ENCODE measurements at regions not wholly inside any gene's neighbourhood (a gene's known extent, or its start where the extent isn't known, plus 50 kb on each side); places are given as distances from the start of the nearest gene placed in this dataset.

GRCh38 chr13:79673310-79673992, 192.5 kb downstream of the NDFIP2 start:
- ChIA-PET POLR2A (no interaction called here), CTCF (interaction anchor here (0.6 kb wide), 1 partner anchor 300 kb away, joined by 4 read pairs; no protein-coding TSS in a partner anchor)
- Histone ChIP-seq H3K9me3 (ENCODE audit: control insufficient read depth, insufficient read depth, low read length) (no peaks in the 10 kb centered on the region), H3K4me3 (ENCODE audit: low read depth, low read length) (no peak overlapping the region), H3K27ac (ENCODE audit: low read depth, low read length) (no peak overlapping the region), H3K27me3 (ENCODE audit: control insufficient read depth, insufficient read depth, low read length) (no peaks in the 10 kb centered on the region)
- no peak for TF ChIP-seq CTCF (IDR thresholded peaks at IDR 0.05; ENCODE audit: low read depth, low read length)
- no peak for DNase-seq (ENCODE audit: low read depth, low spot score)

GRCh38 chr13:79671420-79671819, 190.5 kb downstream of the NDFIP2 start:
- Histone ChIP-seq H3K4me3 (ENCODE audit: low read depth, low read length) (no peak overlapping the region), H3K9me3 (ENCODE audit: control insufficient read depth, insufficient read depth, low read length) (no peaks in the 10 kb centered on the region), H3K27me3 (ENCODE audit: control insufficient read depth, insufficient read depth, low read length) (no peaks in the 10 kb centered on the region), H3K27ac (ENCODE audit: low read depth, low read length) (no peak overlapping the region)
- TF ChIP-seq CTCF (IDR thresholded peaks at IDR 0.05; ENCODE audit: low read depth, low read length) = no peak
- no peak for DNase-seq (ENCODE audit: low read depth, low spot score)
- CTCF ChIA-PET = interaction anchor here (0.7 kb wide), 1 partner anchor 28 kb away, joined by 3 read pairs; no protein-coding TSS in a partner anchor
- POLR2A ChIA-PET = interaction anchor here (0.7 kb wide), 1 partner anchor 1321 kb away, joined by 9 read pairs; no protein-coding TSS in a partner anchor

GRCh38 chr13:79668201-79668752, 187.3 kb downstream of the NDFIP2 start:
- no peak for TF ChIP-seq CTCF (IDR thresholded peaks at IDR 0.05; ENCODE audit: low read depth, low read length)
- Histone ChIP-seq H3K27me3 (ENCODE audit: control insufficient read depth, insufficient read depth, low read length) (no peaks in the 10 kb centered on the region), H3K9me3 (ENCODE audit: control insufficient read depth, insufficient read depth, low read length) (no peaks in the 10 kb centered on the region), H3K27ac (ENCODE audit: low read depth, low read length) (no peak overlapping the region), H3K4me3 (ENCODE audit: low read depth, low read length) (no peak overlapping the region)
- ChIA-PET CTCF (interaction anchor here (0.7 kb wide), 1 partner anchor 10 kb away, joined by 3 read pairs; no protein-coding TSS in a partner anchor), POLR2A (no interaction called here)
- no peak for DNase-seq (ENCODE audit: low read depth, low spot score)

- Histone ChIP-seq H3K4me3 (ENCODE audit: low read depth, low read length) (no peak overlapping the region), H3K27ac (ENCODE audit: low read depth, low read length) (no peak overlapping the region), H3K9me3 (ENCODE audit: control insufficient read depth, insufficient read depth, low read length) (no peaks in the 10 kb centered on the region), H3K27me3 (ENCODE audit: control insufficient read depth, insufficient read depth, low read length) (no peaks in the 10 kb centered on the region)
- POLR2A ChIA-PET = no interaction called here
- no peak for DNase-seq (ENCODE audit: low read depth, low spot score)
- CTCF ChIA-PET = interaction anchor here (0.7 to 2.6 kb wide), 4 partner anchors 11 to 667 kb away, joined by 3 to 13 read pairs (median 4); no protein-coding TSS in a partner anchor
- TF ChIP-seq CTCF (IDR thresholded peaks at IDR 0.05; ENCODE audit: low read depth, low read length) = no peak
These were observed 186.8 kb downstream of the NDFIP2 start for GRCh38 chr13:79667771-79668170.

GRCh38 chr13:79663977-79664636, 183.2 kb downstream of the NDFIP2 start:
- no peak for TF ChIP-seq CTCF (IDR thresholded peaks at IDR 0.05; ENCODE audit: low read depth, low read length)
- no peak for DNase-seq (ENCODE audit: low read depth, low spot score)
- ChIA-PET POLR2A (no interaction called here), CTCF (no interaction called here)
- H3K4me3 ChIP-seq (ENCODE audit: low read depth, low read length) = no peak overlapping the region
- H3K9me3 ChIP-seq (ENCODE audit: control insufficient read depth, insufficient read depth, low read length) = no peaks in the 10 kb centered on the region
- no peak overlapping the region for H3K27ac ChIP-seq (ENCODE audit: low read depth, low read length)
- H3K27me3 ChIP-seq (ENCODE audit: control insufficient read depth, insufficient read depth, low read length) = no peaks in the 10 kb centered on the region

Measured in AG04450 (cell line).